C4-2B (cell line): ENCODE measurements at regions not wholly inside any gene's neighbourhood (a gene's known extent, or its start where the extent isn't known, plus 50 kb on each side); places are given as distances from the start of the nearest gene placed in this dataset.

Source experiments
- CTCF ChIP-seq: fragments of 450-650 bp; conservative IDR thresholded peaks from 2 replicates; pipeline ENCODE4 v1.5.1; 2017; ENCODE audit warnings: mild to moderate bottlenecking
- ZFX ChIP-seq: fragments of 450-650 bp; IDR thresholded peaks from 2 replicates; pipeline ENCODE4 v1.6.1; 2017

GRCh38 chr10:128843972-128844371 lies 623.1 kb upstream of the MGMT start:
- TF ChIP-seq ZFX: no peak
- peak; percentile 72 for TF ChIP-seq CTCF
